ENCODE measurements at regions not wholly inside any gene's neighbourhood (a gene's known extent, or its start where the extent isn't known, plus 50 kb on each side); places are given as distances from the start of the nearest gene placed in this dataset.
"Not testable (repeated sequence)": the region's sequence is repeated elsewhere in the genome, so short reads cannot be mapped to it uniquely, and the experiment has no call there.

GRCh38 chr15:99451484-99451883 is 114.3 kb upstream of the MEF2A start:
- H3K27ac Mint-ChIP-seq = no peak overlapping the region
- H3K4me1 Mint-ChIP-seq = peaks cover 32 to 42% of the 10 kb centered on the region in 2 donors
- no peak for DNase-seq

GRCh38 chr15:99452010-99452409 is 113.8 kb upstream of the MEF2A start:
- Mint-ChIP-seq H3K27ac (no peak overlapping the region), H3K4me3 (peak overlapping the region in 4 of 5 donors; percentile 10 to 66 (median 38)), H3K36me3 (no peaks in the 10 kb centered on the region), H3K27me3 (ENCODE audit: low read depth in 3 of 3) (peaks cover 6 to 18% (median 7%) of the 10 kb centered on the region in 3 donors), H3K9me3 (no peaks in the 10 kb centered on the region), H3K4me1 (peaks cover 32 to 42% of the 10 kb centered on the region in 2 donors)
- DNase-seq = no peak

More at GRCh38 chr15:99451484-99451883, 114.3 kb upstream of the MEF2A start:
- H3K9me3 Mint-ChIP-seq = no peaks in the 10 kb centered on the region
- H3K36me3 Mint-ChIP-seq = no peaks in the 10 kb centered on the region
- peaks cover 6 to 15% (median 7%) of the 10 kb centered on the region in 3 donors for H3K27me3 Mint-ChIP-seq (ENCODE audit: low read depth in 3 of 3)
- peak overlapping the region in 4 of 5 donors; percentile 21 to 76 (median 45) for H3K4me3 Mint-ChIP-seq

GRCh38 chr15:99452728-99453636 is 112.8 kb upstream of the MEF2A start:
- no peaks in the 10 kb centered on the region for H3K36me3 Mint-ChIP-seq
- H3K27me3 Mint-ChIP-seq (ENCODE audit: low read depth in 3 of 3) = peaks cover 6 to 19% (median 7%) of the 10 kb centered on the region in 3 donors
- peak overlapping the region in 1 of 6 donors; percentile 17 for H3K27ac Mint-ChIP-seq
- H3K9me3 Mint-ChIP-seq = no peaks in the 10 kb centered on the region
- peaks cover 32 to 42% of the 10 kb centered on the region in 2 donors for H3K4me1 Mint-ChIP-seq
- peak overlapping the region; percentile 35 to 69 (median 66) for H3K4me3 Mint-ChIP-seq
- DNase-seq = peak; percentile 26 to 33 (median 32)

DNA sequence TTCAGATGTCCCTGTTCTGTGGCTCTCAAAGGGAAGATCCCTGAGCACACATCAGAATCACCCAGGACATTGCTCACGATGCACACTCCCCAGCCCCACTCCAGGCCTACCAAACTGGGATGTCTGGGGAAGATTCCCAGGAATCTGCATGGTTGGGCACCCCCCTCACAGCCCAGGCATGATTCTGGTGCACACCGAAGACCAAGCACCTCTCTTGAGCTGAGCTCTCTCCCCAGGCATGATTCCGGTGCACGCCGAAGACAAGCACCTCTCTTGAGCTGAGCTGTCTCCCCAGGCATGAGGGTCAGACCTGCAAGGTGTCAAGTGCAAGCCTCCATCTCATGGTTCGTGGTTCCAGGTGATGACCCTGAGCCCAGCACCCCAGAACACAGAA is 112.2 kb upstream of the MEF2A start:
- DNase-seq = no peak
- Mint-ChIP-seq H3K27me3 (ENCODE audit: low read depth in 3 of 3) (peaks cover 4 to 15% (median 7%) of the 10 kb centered on the region in 3 donors), H3K9me3 (no peaks in the 10 kb centered on the region), H3K4me1 (peaks cover 32 to 42% of the 10 kb centered on the region in 2 donors), H3K36me3 (no peaks in the 10 kb centered on the region), H3K4me3 (peak overlapping the region in 1 of 5 donors; percentile 66), H3K27ac (no peak overlapping the region)

DNA sequence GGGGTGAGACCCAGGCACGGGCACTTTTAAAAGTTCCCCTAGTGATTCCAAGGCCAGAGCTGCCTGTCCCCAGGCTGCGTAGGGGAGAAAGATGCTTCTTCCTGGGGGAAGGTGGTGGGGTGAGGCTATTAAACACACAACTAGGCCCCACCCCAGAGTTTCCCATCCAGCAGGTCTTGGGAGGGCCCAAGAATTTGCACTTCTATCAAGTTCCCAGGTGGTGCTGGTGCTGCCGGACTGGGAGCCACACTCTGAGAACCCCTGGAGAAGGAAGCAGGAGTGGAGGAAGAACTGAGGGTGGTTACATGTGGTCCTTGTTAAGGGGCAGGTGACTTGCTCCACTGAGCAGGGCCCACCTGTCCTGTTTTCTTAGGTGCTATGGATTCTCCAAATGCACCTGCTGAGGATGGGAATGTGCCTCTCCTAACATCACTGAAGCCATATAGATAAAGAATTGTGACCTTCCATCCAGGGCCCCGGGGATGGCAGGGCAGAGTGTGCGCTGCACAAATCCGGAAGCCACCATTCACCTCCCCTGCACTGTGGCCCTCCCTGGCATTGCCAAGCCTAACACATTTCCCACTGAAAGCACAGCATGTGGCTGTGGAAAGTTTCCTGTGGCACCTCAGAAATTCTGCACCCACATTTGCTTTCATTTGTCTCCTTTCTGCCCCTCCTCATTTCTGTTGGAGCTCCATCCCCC is 111.5 kb upstream of the MEF2A start:
- Mint-ChIP-seq H3K36me3 (no peaks in the 10 kb centered on the region), H3K9me3 (no peaks in the 10 kb centered on the region), H3K27ac (no peak overlapping the region), H3K4me3 (no peak overlapping the region), H3K4me1 (peaks cover 32 to 41% of the 10 kb centered on the region in 2 donors), H3K27me3 (ENCODE audit: low read depth in 3 of 3) (peaks cover 4 to 15% (median 7%) of the 10 kb centered on the region in 3 donors)
- no peak for DNase-seq

- Mint-ChIP-seq H3K36me3 (no peaks in the 10 kb centered on the region), H3K27ac (peak overlapping the region in 1 of 6 donors; percentile 36), H3K27me3 (ENCODE audit: low read depth in 3 of 3) (peaks cover 4 to 12% (median 7%) of the 10 kb centered on the region in 3 donors), H3K4me1 (peaks cover 32 to 34% of the 10 kb centered on the region in 2 donors), H3K9me3 (no peaks in the 10 kb centered on the region), H3K4me3 (no peak overlapping the region)
- DNase-seq = no peak
Observed at GRCh38 chr15:99454941-99455788, 110.6 kb upstream of the MEF2A start.

- no peak overlapping the region for H3K4me3 Mint-ChIP-seq
- H3K9me3 Mint-ChIP-seq = no peaks in the 10 kb centered on the region
Observed at GRCh38 chr15:99455789-99456160, 110.0 kb upstream of the MEF2A start.

GRCh38 chr15:99464137-99464536 is 101.6 kb upstream of the MEF2A start:
- Mint-ChIP-seq H3K9me3 (peaks cover 7 to 20% (median 12%) of the 10 kb centered on the region in 6 donors), H3K27me3 (ENCODE audit: low read depth in 3 of 3) (peaks cover 0 to 3% (median 0%) of the 10 kb centered on the region in 3 donors), H3K36me3 (peaks cover 0 to 12% (median 6%) of the 10 kb centered on the region in 3 donors), H3K4me1 (no peaks in the 10 kb centered on the region), H3K4me3 (no peak overlapping the region), H3K27ac (no peak overlapping the region)
- no peak for DNase-seq

More at GRCh38 chr15:99455789-99456160, 110.0 kb upstream of the MEF2A start:
- no peak for DNase-seq
- peaks cover 26 to 28% of the 10 kb centered on the region in 2 donors for H3K4me1 Mint-ChIP-seq
- no peak overlapping the region for H3K27ac Mint-ChIP-seq
- H3K36me3 Mint-ChIP-seq = no peaks in the 10 kb centered on the region
- peaks cover 3 to 11% (median 4%) of the 10 kb centered on the region in 3 donors for H3K27me3 Mint-ChIP-seq (ENCODE audit: low read depth in 3 of 3)

- Mint-ChIP-seq H3K4me3 (no peak overlapping the region), H3K36me3 (peaks cover 0 to 12% (median 6%) of the 10 kb centered on the region in 3 donors), H3K9me3 (peaks cover 8 to 20% (median 12%) of the 10 kb centered on the region in 6 donors), H3K4me1 (no peaks in the 10 kb centered on the region), H3K27ac (peak overlapping the region in 1 of 6 donors; percentile 10), H3K27me3 (ENCODE audit: low read depth in 3 of 3) (peaks cover 0 to 4% (median 3%) of the 10 kb centered on the region in 3 donors)
- DNase-seq = no peak
Observed at GRCh38 chr15:99466701-99467337, 99.0 kb upstream of the MEF2A start.

DNA sequence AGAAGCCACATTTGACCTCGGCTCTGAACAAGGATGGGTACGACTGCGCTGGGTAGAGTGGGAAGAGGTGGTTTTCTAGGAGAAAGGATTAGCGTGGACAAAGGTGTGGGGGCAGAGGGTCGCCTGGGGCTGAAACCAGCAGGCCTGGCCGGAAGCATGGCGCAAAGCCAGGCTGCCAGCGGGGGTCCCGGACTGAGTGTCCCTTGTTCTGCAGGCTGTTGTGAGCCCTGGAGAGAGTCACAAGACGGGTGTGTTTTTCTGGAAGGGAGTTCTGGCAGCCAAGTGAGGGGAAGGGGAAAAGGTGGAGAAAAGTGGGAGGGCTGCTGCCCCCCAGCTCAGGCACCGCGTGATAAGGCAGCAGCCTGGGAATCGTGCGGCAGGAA is 98.5 kb upstream of the MEF2A start:
- no peak for DNase-seq
- Mint-ChIP-seq H3K9me3 (peaks cover 8 to 20% (median 12%) of the 10 kb centered on the region in 6 donors), H3K27me3 (ENCODE audit: low read depth in 3 of 3) (peaks cover 0 to 4% (median 3%) of the 10 kb centered on the region in 3 donors), H3K36me3 (peaks cover 0 to 12% (median 6%) of the 10 kb centered on the region in 3 donors), H3K4me3 (no peak overlapping the region), H3K27ac (no peak overlapping the region), H3K4me1 (no peaks in the 10 kb centered on the region)

DNA sequence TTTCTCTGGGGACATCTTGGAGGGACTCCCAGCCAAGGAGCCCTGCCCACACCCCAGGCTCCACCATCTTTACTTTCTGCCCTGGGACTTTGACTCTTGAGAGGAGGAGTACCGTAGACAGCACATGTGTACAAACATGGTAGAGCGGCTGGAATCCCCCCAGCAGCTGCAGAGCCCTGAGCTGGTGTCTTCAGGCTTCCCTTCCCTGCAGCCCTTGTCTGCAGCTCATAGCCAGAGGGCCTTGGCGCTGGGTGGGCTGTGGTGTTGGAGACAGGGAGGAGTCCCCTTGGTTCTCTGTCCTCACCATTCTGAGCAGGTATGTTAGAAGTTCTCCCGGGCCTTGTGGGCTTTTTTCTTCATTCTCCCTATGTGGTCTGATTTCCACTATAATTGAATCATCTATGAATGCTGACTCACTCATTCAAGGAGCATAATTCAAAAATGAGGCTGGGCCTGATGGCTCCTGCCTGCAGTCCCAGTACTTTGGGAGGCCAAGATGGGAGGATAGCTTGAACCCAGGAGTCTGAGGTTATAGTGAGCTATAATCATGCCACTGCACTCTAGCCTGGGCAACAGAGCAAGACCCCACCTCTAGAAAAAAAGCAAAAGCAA is 97.8 kb upstream of the MEF2A start:
- Mint-ChIP-seq H3K27ac (no peak overlapping the region), H3K27me3 (ENCODE audit: low read depth in 3 of 3) (peaks cover 0 to 4% (median 3%) of the 10 kb centered on the region in 3 donors), H3K9me3 (peaks cover 8 to 19% (median 10%) of the 10 kb centered on the region in 6 donors), H3K36me3 (peaks cover 0 to 12% (median 6%) of the 10 kb centered on the region in 3 donors), H3K4me3 (no peak overlapping the region), H3K4me1 (no peaks in the 10 kb centered on the region)
- no peak for DNase-seq

- H3K4me1 Mint-ChIP-seq; H3K36me3 Mint-ChIP-seq; H3K27me3 Mint-ChIP-seq (ENCODE audit: low read depth in 3 of 3); DNase-seq; H3K27ac Mint-ChIP-seq; H3K4me3 Mint-ChIP-seq; H3K9me3 Mint-ChIP-seq: not testable (repeated sequence)
Observed at GRCh38 chr15:99470204-99470603, 95.6 kb upstream of the MEF2A start.
